GM18858 (cell line): ENCODE measurements at regions not wholly inside any gene's neighbourhood (a gene's known extent, or its start where the extent isn't known, plus 50 kb on each side); places are given as distances from the start of the nearest gene placed in this dataset.

Source experiments
- ATAC-seq: cut with Tn5 transposase; IDR thresholded peaks from one replicate; pipeline ENCODE4 v1.9.1; 2021; ENCODE audit not compliant: unreplicated experiment

DNA sequence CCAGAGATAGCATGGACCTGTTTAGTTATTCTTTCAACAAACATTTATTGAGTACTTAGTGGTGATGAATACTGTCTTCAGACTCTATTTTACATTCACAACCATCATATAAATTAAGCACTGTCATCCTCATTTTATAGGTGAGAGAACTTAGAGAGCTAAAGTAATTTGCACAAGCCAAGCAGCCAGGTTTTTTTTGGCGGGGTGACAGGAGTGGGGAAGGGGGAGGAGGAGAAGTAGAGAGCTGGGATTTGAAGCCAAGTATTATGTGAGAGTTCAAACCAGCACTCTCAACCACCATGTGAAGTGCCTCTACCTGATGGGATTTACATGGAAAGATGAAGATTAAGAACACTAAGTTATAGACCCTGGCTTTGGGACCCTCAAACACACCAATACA is 547.4 kb upstream of the IL12A start:
- ATAC-seq, result no peak

GRCh38 chr3:159443266-159443665 is 545.4 kb upstream of the IL12A start:
- ATAC-seq, result no peak

GRCh38 chr3:159447841-159448240 is 540.8 kb upstream of the IL12A start:
- no peak for ATAC-seq

DNA sequence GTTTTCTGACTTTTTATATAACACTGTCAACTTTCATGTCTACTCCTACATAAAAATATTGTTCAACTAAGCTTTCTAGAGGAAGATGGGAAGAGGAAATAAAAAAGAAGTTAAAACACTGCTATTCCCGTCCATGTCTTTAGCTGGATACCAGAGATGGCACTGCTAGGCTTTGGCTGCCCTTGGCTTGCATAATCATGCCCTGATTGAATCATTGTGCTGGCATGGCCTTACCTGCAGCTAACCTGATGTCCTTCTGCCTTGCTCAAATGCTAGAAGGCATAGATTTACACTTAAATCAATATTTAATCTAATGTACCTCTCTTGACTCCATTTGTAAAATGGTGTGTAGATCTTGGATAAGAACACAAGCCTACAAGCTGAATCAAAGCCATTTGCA is 539.7 kb upstream of the IL12A start:
- ATAC-seq, result no peak

GRCh38 chr3:159451067-159451466 is 537.6 kb upstream of the IL12A start:
- ATAC-seq, result no peak

- no peak for ATAC-seq
These were observed 537.2 kb upstream of the IL12A start for GRCh38 chr3:159451482-159451881.

- ATAC-seq, result no peak
These were observed 535.6 kb upstream of the IL12A start for GRCh38 chr3:159453036-159453435.

DNA sequence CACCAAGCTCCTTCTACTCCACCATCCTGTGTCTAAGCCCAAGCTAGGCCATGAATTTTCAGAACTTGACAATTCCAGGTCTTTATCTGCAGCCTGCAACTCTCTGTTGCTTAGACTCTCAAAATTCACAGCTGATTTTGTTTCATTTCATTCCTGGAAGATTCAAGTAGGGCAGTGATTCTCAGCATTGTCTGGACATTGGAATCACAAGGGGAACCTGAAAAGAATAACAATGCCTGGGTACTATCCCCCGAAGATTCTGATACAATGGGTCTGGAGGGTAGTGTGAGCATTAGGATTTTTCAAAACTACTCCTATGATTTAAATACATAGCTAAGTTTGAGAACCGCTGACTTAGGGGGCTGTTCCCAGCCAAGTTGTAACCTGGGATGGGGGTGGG is 534.7 kb upstream of the IL12A start:
- ATAC-seq, result no peak

DNA sequence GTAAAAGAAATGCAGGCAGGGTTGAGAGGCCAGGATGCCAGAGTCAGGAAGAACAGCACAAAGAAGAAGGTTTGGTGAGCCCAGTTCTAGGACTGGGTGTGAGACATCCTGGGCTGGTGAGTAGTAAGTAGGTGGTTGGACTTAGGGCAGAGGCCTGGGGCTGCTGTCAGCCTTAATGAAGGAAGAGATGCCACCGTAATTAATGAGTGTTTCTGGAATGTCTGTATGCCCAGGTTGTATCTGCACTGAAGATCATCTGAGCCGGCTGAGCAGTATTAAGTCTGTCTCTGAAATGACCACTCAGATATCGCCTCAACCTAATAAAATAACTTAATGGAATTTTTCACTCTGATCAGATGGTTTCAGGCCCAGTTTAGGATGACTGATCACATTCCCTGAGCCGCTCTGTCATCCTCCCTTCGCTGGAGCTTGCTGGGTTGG is 532.9 kb upstream of the IL12A start:
- ATAC-seq, result no peak

- no peak for ATAC-seq
These were observed 530.6 kb upstream of the IL12A start for GRCh38 chr3:159458010-159458409.

GRCh38 chr3:159458982-159459381 is 529.7 kb upstream of the IL12A start:
- no peak for ATAC-seq

GRCh38 chr3:159472611-159473010 is 516.0 kb upstream of the IL12A start:
- no peak for ATAC-seq

DNA sequence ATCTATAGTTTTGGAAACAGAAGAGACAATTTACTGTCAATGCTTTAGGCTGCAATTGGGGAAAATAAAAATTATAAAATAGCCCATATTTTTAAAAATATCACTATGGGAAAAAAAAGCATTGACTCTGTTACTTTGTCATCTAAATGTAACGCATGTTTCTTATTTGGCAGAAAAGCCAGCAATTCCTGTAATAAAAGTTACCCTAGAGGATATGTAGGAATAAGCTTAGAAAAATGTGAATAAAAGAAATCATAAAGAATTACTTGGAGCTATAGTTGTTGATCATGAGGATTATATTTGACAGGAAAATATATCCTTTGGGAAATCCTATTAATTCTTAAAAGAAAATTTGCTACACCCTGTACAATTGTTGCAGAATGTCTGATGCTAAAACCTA is 515.4 kb upstream of the IL12A start:
- no peak for ATAC-seq

DNA sequence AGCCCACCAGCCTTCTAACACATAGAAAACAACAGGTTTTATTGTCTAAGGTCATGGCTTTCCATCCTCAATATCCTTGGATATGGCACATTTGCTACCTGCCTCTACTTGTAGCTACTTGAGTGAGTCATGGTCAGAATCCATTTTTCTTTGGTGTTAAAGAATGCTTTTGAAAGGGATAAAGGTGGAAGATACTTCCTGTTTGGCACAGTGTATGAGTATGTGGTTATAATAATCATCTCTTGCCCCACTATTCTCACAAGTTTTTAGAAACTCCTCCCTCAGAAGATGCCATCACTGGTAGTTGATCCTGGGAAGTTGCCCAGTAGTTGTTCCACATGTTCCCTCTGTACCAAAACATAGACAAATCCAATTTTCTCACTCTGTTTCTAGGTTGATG is 508.6 kb upstream of the IL12A start:
- ATAC-seq, result no peak

- no peak for ATAC-seq
These were observed 506.2 kb upstream of the IL12A start for GRCh38 chr3:159482241-159482993.

DNA sequence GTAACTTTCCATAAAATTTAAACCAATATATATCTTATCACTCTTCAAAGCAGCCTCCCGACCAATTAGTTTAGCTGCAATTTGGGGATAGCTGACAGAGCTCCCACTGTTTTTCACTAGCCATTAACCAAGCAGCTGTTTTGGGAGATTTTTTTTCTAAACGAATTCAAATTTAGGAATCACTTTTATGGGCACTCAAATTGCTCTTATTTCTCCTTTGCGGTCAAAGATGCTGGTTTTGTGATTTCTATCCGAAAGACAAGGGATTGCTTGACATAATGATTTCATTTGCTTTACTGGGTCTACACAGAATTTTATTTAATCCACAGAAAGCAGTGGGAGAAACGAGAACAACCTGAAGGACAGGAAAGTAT is 505.7 kb upstream of the IL12A start:
- ATAC-seq, result no peak

DNA sequence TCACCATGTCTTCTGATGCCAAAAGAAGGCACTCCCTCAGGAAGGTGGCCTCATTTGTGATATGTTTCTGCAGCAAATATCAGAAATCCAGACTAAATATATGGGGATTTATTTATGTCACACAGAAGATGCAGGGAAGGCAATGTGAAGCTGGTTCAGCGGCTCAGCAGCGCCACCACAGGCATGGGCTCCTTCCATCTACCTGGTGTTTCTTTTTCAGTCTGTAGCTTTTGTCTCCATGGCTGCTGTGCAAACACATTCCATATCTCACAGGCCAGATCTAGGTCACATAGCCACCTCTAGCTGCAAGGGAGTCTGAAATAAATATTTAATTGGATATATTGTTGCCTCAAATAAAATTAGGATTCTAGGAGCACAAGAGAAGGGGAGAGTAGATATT is 502.1 kb upstream of the IL12A start:
- no peak for ATAC-seq

- ATAC-seq, result no peak
These were observed 501.3 kb upstream of the IL12A start for GRCh38 chr3:159487304-159487703.

GRCh38 chr3:159488602-159489001 is 500.0 kb upstream of the IL12A start:
- no peak for ATAC-seq

GRCh38 chr3:159497361-159497760 is 491.3 kb upstream of the IL12A start:
- no peak for ATAC-seq

- ATAC-seq, result no peak
These were observed 489.4 kb upstream of the IL12A start for GRCh38 chr3:159499031-159499793.

- no peak for ATAC-seq
These were observed 487.6 kb upstream of the IL12A start for GRCh38 chr3:159501029-159501428.

DNA sequence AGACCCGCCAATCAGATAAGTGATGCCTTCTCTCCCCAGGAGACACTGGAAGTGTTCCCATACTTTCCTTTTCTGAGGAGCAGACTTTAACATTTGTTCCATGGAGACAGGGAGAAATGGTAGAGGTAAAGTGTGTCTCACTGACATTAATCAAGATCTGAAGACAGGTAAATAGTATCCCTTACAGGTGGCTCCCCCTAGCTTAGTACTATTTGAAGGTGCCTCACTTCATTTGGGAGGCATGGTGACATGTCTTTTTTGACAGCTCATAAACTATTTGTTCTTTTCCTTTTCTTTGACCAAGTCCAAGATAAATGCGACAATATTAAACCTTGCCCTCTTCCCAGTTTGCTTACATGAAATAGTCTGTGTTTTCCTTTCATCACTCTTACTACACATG is 485.6 kb upstream of the IL12A start:
- ATAC-seq, result no peak
